Activated naive CD4-positive, alpha-beta T cell treated with anti-CD3 and anti-CD28 coated beads, Interleukin-2, amount 50 U/mL, for 24 hours (primary cell): ENCODE measurements at regions not wholly inside any gene's neighbourhood (a gene's known extent, or its start where the extent isn't known, plus 50 kb on each side); places are given as distances from the start of the nearest gene placed in this dataset.
A peak's percentile ranks its signal among the peaks of the same experiment; 100 is the strongest.
"Not testable (repeated sequence)": the region's sequence is repeated elsewhere in the genome, so short reads cannot be mapped to it uniquely, and the experiment has no call there.

Source experiments
- H3K27ac Mint-ChIP-seq: one replicate; pipeline ENCODE4 v1.8.0; 2021; ENCODE audit warnings: mild to moderate bottlenecking, mixed read lengths
- H3K27me3 Mint-ChIP-seq: one replicate; pipeline ENCODE4 v1.8.0; 2021; ENCODE audit warnings: mixed read lengths
- H3K36me3 Mint-ChIP-seq: one replicate; pipeline ENCODE4 v1.8.0; 2021; ENCODE audit warnings: mixed read lengths
- H3K4me1 Mint-ChIP-seq: one replicate; pipeline ENCODE4 v1.8.0; 2021; ENCODE audit warnings: mixed read lengths
- H3K4me3 Mint-ChIP-seq: one replicate; pipeline ENCODE4 v1.8.0; 2021; ENCODE audit warnings: mild to moderate bottlenecking, mixed read lengths
- H3K9me3 Mint-ChIP-seq: one replicate; pipeline ENCODE4 v1.8.0; 2021; ENCODE audit warnings: mixed read lengths

DNA sequence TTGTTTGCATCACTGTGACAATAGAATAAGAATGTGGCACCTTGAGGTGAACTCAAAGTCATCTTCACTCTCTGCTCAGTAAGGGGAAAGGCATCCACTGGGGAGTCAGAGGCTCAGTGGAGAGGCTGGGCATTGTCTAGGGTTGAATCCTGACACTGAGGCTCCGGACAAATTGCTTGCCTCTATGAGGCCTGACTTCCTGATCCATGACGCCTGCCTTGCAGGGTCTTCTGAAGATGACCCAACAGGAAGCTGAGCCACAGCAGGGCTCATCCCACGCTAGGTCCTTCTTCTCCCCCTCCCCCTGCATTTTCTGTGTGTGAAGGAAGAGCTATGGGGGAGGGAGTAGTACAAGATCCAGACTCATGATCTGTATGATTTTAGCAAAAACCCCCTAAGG is 265.1 kb downstream of the SH3BP4 start:
- Mint-ChIP-seq H3K36me3 (no peaks in the 10 kb centered on the region), H3K27ac (peak overlapping the region; percentile 4), H3K27me3 (peaks cover 3% of the 10 kb centered on the region), H3K4me3 (no peak overlapping the region), H3K9me3 (no peaks in the 10 kb centered on the region), H3K4me1 (no peaks in the 10 kb centered on the region)

DNA sequence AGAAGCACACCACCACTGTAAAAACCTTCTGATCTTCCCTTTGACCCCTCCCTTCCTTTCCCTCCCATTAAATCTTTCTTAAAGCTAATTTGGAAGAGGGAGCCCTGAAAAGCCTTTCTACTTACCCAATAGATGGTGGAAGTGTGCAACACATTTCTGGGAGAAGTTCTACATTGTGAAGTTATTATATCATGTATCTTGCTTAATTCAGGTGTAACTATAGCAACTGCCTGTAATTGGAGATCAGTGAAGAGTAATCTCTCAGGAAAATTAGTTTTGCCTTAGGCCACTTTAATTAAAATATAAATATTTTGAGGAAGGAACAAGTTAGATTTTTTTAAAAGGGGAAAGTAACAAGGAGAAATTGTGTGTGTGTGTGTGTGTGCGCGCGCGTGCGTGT is 266.0 kb downstream of the SH3BP4 start:
- Mint-ChIP-seq H3K4me3 (no peak overlapping the region), H3K36me3 (no peaks in the 10 kb centered on the region), H3K27me3 (peaks cover 3% of the 10 kb centered on the region), H3K9me3 (no peaks in the 10 kb centered on the region), H3K4me1 (no peaks in the 10 kb centered on the region), H3K27ac (no peak overlapping the region)

DNA sequence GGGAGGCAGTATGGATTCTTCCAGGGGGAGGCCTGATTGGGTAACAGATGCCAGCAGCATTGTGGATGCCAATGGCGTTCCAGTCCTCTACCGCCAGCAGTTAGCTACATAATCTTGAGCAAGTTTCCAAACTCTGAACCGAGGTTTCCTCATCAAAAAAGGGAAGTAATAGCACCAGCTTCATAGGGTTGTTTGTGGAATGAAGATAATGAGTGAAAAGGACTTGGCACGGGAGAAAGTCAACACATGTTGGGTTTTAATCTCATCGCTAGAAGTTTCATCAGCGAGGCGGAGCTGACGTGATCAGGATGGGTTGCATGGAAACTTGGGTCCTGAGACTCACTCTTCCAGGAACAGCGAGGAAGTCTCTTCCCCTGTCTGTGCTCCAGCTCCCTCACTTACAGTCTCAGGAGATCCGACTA is 266.7 kb downstream of the SH3BP4 start:
- no peaks in the 10 kb centered on the region for H3K4me1 Mint-ChIP-seq
- H3K4me3 Mint-ChIP-seq = no peak overlapping the region
- H3K27me3 Mint-ChIP-seq = peaks cover 4% of the 10 kb centered on the region
- no peak overlapping the region for H3K27ac Mint-ChIP-seq
- H3K9me3 Mint-ChIP-seq = no peaks in the 10 kb centered on the region
- H3K36me3 Mint-ChIP-seq = no peaks in the 10 kb centered on the region

GRCh38 chr2:235219048-235219447 is 267.2 kb downstream of the SH3BP4 start:
- H3K9me3 Mint-ChIP-seq = peaks cover 5% of the 10 kb centered on the region
- no peaks in the 10 kb centered on the region for H3K4me1 Mint-ChIP-seq
- H3K27me3 Mint-ChIP-seq = peaks cover 8% of the 10 kb centered on the region
- H3K27ac Mint-ChIP-seq = no peak overlapping the region
- H3K4me3 Mint-ChIP-seq = no peak overlapping the region
- H3K36me3 Mint-ChIP-seq = no peaks in the 10 kb centered on the region

GRCh38 chr2:235220331-235220730 is 268.5 kb downstream of the SH3BP4 start:
- H3K27ac Mint-ChIP-seq = no peak overlapping the region
- H3K27me3 Mint-ChIP-seq = peaks cover 8% of the 10 kb centered on the region
- H3K4me3 Mint-ChIP-seq = no peak overlapping the region
- peaks cover 5% of the 10 kb centered on the region for H3K9me3 Mint-ChIP-seq
- no peaks in the 10 kb centered on the region for H3K4me1 Mint-ChIP-seq
- H3K36me3 Mint-ChIP-seq = no peaks in the 10 kb centered on the region

DNA sequence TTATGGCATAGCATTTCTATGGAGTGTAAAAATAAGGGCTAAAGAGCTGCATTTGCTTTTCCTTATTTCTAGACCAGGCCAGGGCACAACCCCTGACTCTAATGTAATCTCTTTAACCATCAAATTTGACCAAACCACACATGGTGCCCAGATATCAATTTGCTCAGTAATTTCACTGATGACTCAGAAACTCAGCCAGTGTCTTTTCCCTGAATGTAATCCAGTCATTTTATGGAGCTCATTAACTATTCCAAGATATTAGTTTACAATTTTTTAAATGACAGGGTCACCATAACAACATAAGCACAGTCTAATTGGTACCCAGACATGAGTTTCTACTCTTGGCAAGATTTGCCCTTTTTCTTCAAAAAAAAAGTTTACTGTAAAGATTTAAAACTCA is 270.8 kb upstream of the AGAP1 start:
- H3K4me1 Mint-ChIP-seq = no peaks in the 10 kb centered on the region
- peaks cover 13% of the 10 kb centered on the region for H3K27me3 Mint-ChIP-seq

DNA sequence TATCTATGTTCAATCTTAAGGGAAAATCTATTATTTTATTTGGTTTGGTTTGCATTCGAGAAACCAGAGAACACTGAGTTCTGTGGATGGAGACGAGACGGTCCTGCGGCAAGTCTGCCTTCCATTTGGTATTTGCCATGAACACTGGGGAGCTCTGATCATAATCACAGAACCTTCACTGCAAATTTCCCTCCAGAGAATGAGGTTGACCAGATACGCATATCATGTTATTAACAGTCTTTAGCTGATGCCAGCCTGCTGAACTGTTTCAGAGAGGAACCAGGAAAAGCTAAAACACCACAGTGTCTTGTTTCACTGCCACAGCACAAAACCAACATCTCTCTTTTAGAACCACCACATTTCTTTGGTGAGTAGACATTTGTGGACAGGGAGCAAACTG is 269.4 kb upstream of the AGAP1 start:
- Mint-ChIP-seq H3K4me1 (no peaks in the 10 kb centered on the region), H3K27me3 (peaks cover 19% of the 10 kb centered on the region), H3K27ac (no peak overlapping the region), H3K9me3 (peaks cover 5% of the 10 kb centered on the region), H3K36me3 (no peaks in the 10 kb centered on the region), H3K4me3 (no peak overlapping the region)

More for the DNA sequence above, 270.8 kb upstream of the AGAP1 start:
- Mint-ChIP-seq H3K36me3 (no peaks in the 10 kb centered on the region), H3K4me3 (no peak overlapping the region), H3K9me3 (peaks cover 5% of the 10 kb centered on the region), H3K27ac (no peak overlapping the region)

DNA sequence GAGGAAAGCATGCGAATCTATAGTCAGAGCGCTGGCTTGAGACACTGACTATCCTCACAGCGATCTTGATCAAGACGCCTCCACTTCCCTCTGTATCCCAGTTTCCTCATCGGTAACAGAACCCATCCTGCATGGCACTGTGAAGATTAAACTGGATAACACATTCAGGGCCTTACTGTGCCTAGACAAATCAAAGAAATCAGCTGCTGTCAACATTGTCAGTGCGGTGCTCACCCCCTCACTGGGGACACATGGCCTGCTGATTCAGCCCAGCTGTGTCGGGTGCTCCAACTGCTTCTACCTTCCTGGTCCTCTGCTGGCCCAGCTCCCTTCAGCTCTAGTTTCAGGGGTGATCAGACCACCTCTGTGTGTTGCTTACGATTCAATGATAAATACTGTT is 268.6 kb upstream of the AGAP1 start:
- H3K27me3 Mint-ChIP-seq = peaks cover 17% of the 10 kb centered on the region
- peaks cover 5% of the 10 kb centered on the region for H3K9me3 Mint-ChIP-seq
- H3K4me1 Mint-ChIP-seq = no peaks in the 10 kb centered on the region
- no peaks in the 10 kb centered on the region for H3K36me3 Mint-ChIP-seq
- H3K4me3 Mint-ChIP-seq = no peak overlapping the region
- no peak overlapping the region for H3K27ac Mint-ChIP-seq

DNA sequence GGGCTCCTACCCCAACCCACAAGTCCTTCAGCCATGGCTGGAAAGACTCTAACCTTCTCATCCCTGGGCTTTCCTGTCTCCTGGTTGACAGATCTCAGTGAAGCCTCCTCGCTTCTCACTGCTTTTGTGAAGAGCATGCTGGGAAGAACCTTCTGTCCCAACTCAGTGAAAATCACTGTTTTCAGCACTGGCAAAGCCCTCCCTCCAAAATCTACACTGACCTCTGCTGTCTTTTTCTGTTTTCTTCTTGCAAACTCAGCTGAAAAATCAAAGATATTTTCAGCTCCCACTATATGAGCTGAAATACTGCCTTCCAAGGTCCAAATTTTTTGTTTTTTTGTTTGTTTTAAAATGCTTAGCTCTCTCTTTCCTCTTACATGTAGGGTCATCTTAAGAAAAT is 266.3 kb upstream of the AGAP1 start:
- Mint-ChIP-seq H3K27me3 (peaks cover 15% of the 10 kb centered on the region), H3K4me1 (no peaks in the 10 kb centered on the region)

GRCh38 chr2:235228422-235228821 is 265.4 kb upstream of the AGAP1 start:
- not testable (repeated sequence) for H3K9me3 Mint-ChIP-seq, H3K27ac Mint-ChIP-seq, H3K4me1 Mint-ChIP-seq, H3K36me3 Mint-ChIP-seq, H3K4me3 Mint-ChIP-seq
- H3K27me3 Mint-ChIP-seq = peaks cover 15% of the 10 kb centered on the region

More for the DNA sequence above, 266.3 kb upstream of the AGAP1 start:
- Mint-ChIP-seq H3K36me3 (no peaks in the 10 kb centered on the region), H3K4me3 (no peak overlapping the region), H3K27ac (no peak overlapping the region), H3K9me3 (peaks cover 5% of the 10 kb centered on the region)

DNA sequence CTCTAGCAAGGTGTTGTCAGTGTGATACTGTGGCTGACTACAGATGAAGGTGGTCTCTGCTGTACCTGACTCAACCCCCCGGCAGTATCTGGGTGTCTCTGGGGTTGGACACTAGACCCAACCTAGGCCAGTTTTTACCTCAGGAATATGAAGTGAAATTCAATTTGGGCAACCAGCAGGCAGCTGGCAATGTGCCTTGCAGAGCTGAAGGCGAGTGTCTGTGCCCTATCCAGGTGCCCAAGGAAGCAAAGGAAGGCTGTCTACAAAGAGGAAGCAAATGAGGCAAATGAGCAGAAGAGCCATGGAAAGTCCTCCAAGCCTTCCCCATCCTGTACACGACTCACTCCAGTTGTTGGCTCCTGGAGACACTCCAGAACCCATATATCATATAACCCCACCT is 264.6 kb upstream of the AGAP1 start:
- Mint-ChIP-seq H3K27me3 (peaks cover 11% of the 10 kb centered on the region), H3K27ac (no peak overlapping the region), H3K9me3 (no peaks in the 10 kb centered on the region), H3K4me1 (no peaks in the 10 kb centered on the region), H3K36me3 (no peaks in the 10 kb centered on the region), H3K4me3 (no peak overlapping the region)

DNA sequence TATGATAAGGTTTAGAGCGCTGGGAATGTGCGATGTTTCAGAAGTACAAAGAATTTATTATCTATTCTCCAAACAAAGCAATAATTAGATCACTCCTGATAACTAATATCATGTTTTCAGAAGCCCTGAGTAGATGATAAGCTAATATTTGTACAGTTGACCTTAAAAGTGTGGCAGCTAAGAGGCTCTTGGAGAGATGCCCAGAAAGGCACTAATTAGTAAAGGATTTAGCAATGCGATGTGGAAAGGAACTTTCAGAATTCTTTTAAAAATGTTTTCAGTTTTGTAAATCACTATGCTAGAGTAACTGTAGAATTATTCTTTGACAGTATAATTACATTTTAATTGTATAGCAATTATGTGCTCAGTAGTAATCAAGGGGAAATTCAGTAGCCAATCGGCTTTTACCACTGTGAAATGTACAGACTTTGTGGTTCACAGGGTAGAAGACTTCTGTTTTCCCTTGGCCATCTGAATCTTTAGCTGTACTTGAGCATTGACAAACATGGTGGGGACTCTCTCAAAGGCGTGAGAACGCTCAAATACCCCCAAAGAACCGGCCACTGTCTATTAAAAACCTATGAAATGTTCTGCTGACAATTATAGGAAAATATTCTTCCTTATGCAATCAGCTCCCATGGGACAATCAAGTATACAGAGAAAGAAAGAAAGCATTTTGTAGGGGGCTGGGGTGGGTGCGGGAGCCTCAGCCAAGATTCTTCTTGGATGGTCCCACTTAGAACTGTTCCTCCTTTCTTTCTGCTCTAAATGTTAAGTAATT is 262.8 kb upstream of the AGAP1 start:
- Mint-ChIP-seq H3K4me1 (no peaks in the 10 kb centered on the region), H3K9me3 (no peaks in the 10 kb centered on the region), H3K4me3 (no peak overlapping the region), H3K27me3 (peaks cover 9% of the 10 kb centered on the region), H3K36me3 (no peaks in the 10 kb centered on the region), H3K27ac (no peak overlapping the region)

DNA sequence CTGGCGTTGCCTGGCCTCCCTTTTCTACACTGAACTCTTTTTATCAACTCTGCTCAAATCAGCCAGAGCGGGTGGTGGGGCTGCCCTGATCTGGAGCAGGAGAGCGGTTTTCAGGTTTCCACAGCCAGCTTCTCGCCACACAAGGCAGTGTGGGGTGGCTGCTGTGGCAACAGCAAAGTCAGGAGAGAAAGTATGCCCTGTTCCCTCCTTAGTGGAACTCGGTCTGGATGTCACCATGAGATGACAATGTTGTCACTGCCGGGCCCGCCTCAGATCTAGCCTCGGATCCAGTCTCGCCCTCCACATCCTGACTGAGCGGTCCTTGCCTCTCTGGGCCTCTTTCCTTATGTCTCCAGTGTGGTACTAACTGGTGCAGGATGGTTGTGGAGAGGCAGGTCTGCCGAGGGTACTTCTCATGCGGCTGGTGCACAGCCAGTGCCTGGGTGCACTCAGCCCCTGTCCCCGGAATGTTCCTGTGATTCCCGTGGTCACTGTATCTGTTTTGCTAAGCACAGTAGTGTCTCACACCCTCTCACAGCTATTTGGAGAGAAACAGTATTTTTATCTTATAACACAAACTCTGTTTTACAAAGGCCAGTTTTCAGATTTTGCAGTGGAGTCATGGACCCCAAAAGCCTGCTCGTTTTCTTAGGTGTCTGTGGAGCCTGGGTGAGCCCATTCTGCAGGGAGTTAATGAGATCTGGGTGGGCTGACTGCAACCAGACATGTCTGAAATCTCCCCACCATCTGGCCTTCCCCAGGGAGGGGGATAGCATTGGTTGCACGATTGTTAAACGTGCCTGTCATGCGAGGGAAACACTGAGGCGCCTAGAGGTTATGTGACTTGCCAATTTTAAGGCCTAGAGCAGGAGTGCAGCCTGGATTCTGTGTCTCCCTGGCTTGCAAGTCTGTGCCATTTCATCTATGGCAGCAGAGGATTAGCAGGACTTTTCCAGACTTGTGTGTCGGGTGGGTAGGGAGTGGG is 261.1 kb upstream of the AGAP1 start:
- Mint-ChIP-seq H3K36me3 (no peaks in the 10 kb centered on the region), H3K27ac (no peak overlapping the region), H3K4me1 (no peaks in the 10 kb centered on the region), H3K4me3 (no peak overlapping the region), H3K27me3 (peaks cover 7% of the 10 kb centered on the region), H3K9me3 (no peaks in the 10 kb centered on the region)

GRCh38 chr2:235234736-235235135 is 259.1 kb upstream of the AGAP1 start:
- Mint-ChIP-seq H3K9me3 (no peaks in the 10 kb centered on the region), H3K27ac (no peak overlapping the region), H3K4me1 (no peaks in the 10 kb centered on the region), H3K27me3 (peaks cover 3% of the 10 kb centered on the region), H3K36me3 (no peaks in the 10 kb centered on the region), H3K4me3 (no peak overlapping the region)

DNA sequence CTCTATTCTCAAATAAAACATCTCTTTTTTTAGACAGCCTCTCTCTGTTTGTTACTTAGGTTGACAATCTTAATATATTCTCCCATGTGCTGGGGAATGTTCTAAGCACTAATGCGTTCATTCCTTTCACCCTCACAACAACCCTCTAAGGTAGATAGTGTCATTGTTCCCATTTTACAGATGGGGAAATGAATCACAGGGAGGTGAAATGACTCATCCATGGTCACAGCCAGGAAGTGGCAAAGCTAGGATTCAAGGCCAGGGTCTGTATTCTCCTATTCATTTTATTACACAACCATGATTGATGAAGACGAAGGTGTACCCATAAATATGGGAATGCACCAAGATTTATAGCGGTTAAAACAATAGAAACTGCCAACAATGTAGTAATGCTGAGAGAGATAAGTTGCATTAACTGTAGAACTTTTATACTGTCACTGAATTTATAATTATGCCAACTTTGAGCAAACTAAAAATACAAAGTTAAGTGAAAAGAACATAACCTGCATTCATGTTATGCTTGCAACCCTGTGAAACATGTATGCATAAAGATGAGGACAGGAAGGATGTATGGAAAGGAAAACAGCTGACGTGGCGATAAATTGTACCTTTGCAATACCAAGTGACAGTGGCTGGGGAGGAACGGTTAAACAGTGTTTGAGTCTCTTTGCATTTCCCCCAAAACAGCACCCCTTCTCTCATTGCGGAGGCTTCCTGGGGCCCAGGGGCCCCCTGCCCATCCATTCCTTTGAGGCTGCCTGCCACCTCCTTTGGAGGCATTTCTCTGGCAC is 257.7 kb upstream of the AGAP1 start:
- H3K27ac Mint-ChIP-seq = peak overlapping the region; percentile 15
- peaks cover 3% of the 10 kb centered on the region for H3K27me3 Mint-ChIP-seq
- H3K36me3 Mint-ChIP-seq = no peaks in the 10 kb centered on the region
- no peaks in the 10 kb centered on the region for H3K9me3 Mint-ChIP-seq
- H3K4me1 Mint-ChIP-seq = no peaks in the 10 kb centered on the region
- no peak overlapping the region for H3K4me3 Mint-ChIP-seq
